ENCODE measurements at regions not wholly inside any gene's neighbourhood (a gene's known extent, or its start where the extent isn't known, plus 50 kb on each side); places are given as distances from the start of the nearest gene placed in this dataset.

- DNase-seq, result no peak
Measured at GRCh38 chr5:34604119-34604675, 51.9 kb upstream of the RAI14 start.

- no peak for DNase-seq
Measured at GRCh38 chr5:34606101-34606500, 50.0 kb upstream of the RAI14 start.
